Stimulated activated CD4-positive, alpha-beta T cell treated with anti-CD3 and anti-CD28 coated beads, Interleukin-4, amount 100 ng/mL, for 24 hours (primary cell): ENCODE measurements at regions not wholly inside any gene's neighbourhood (a gene's known extent, or its start where the extent isn't known, plus 50 kb on each side); places are given as distances from the start of the nearest gene placed in this dataset.

Experiments
- DNase-seq: peaks from one replicate; pipeline ENCODE4 v3.0.0-alpha.2; 2020

GRCh38 chr21:16866851-16867250 is 646.0 kb upstream of the CXADR start:
- DNase-seq, result no peak

- no peak for DNase-seq
These were observed 642.7 kb upstream of the CXADR start for GRCh38 chr21:16870103-16870502.

- no peak for DNase-seq
These were observed 640.2 kb upstream of the CXADR start for GRCh38 chr21:16872616-16873015.

GRCh38 chr21:16873176-16873575 is 639.7 kb upstream of the CXADR start:
- no peak for DNase-seq

GRCh38 chr21:16873596-16873995 is 639.2 kb upstream of the CXADR start:
- no peak for DNase-seq

GRCh38 chr21:16879479-16879878 is 633.4 kb upstream of the CXADR start:
- no peak for DNase-seq

GRCh38 chr21:16891821-16892220 is 621.0 kb upstream of the CXADR start:
- DNase-seq, result no peak

- DNase-seq, result no peak
These were observed 612.2 kb upstream of the CXADR start for GRCh38 chr21:16900685-16901084.

GRCh38 chr21:16908077-16908476 is 604.8 kb upstream of the CXADR start:
- no peak for DNase-seq

GRCh38 chr21:16910435-16911165 is 602.2 kb upstream of the CXADR start:
- no peak for DNase-seq

GRCh38 chr21:16911166-16911607 is 601.7 kb upstream of the CXADR start:
- no peak for DNase-seq

GRCh38 chr21:16912075-16912474 is 600.8 kb upstream of the CXADR start:
- no peak for DNase-seq

- no peak for DNase-seq
These were observed 599.8 kb upstream of the CXADR start for GRCh38 chr21:16913010-16913409.

GRCh38 chr21:16928439-16928838 is 584.4 kb upstream of the CXADR start:
- no peak for DNase-seq

GRCh38 chr21:16932314-16932713 is 580.5 kb upstream of the CXADR start:
- DNase-seq, result no peak

GRCh38 chr21:16942703-16943102 is 570.1 kb upstream of the CXADR start:
- no peak for DNase-seq

GRCh38 chr21:16943231-16943630 is 569.6 kb upstream of the CXADR start:
- no peak for DNase-seq

GRCh38 chr21:16945580-16945979 is 567.3 kb upstream of the CXADR start:
- no peak for DNase-seq

GRCh38 chr21:16956824-16957223 is 556.0 kb upstream of the CXADR start:
- DNase-seq, result no peak

- no peak for DNase-seq
These were observed 547.4 kb upstream of the CXADR start for GRCh38 chr21:16965424-16965823.

- DNase-seq, result no peak
These were observed 544.4 kb upstream of the CXADR start for GRCh38 chr21:16968436-16968835.

- no peak for DNase-seq
These were observed 543.2 kb upstream of the CXADR start for GRCh38 chr21:16969636-16970035.

GRCh38 chr21:16974060-16974459 is 538.8 kb upstream of the CXADR start:
- DNase-seq, result no peak

GRCh38 chr21:16976193-16976592 is 536.6 kb upstream of the CXADR start:
- no peak for DNase-seq

GRCh38 chr21:16978309-16978895 is 534.4 kb upstream of the CXADR start:
- DNase-seq, result no peak
